NCI-H2196 (cell line): ENCODE measurements at regions not wholly inside any gene's neighbourhood (a gene's known extent, or its start where the extent isn't known, plus 50 kb on each side); places are given as distances from the start of the nearest gene placed in this dataset.

Source experiments
- DNase-seq: peaks from one replicate; lab custom pipeline; 2025; ENCODE audit not compliant: unreplicated experiment; lab: John Stamatoyannopoulos, UW

- no peak for DNase-seq
Measured at GRCh38 chr10:31140716-31141115, 109.1 kb upstream of the ZNF438 start.

GRCh38 chr10:31142026-31142425 is 110.4 kb upstream of the ZNF438 start:
- DNase-seq = no peak

GRCh38 chr10:31143331-31143935 is 111.8 kb upstream of the ZNF438 start:
- DNase-seq = no peak

- no peak for DNase-seq
Measured at GRCh38 chr10:31145986-31146385, 114.3 kb upstream of the ZNF438 start.

GRCh38 chr10:31146491-31147209 is 115.0 kb upstream of the ZNF438 start:
- DNase-seq = no peak

- no peak for DNase-seq
Measured at GRCh38 chr10:31147210-31147608, 115.5 kb upstream of the ZNF438 start.

- no peak for DNase-seq
Measured at GRCh38 chr10:31148951-31149350, 117.3 kb upstream of the ZNF438 start.

GRCh38 chr10:31149835-31150512 is 118.3 kb upstream of the ZNF438 start:
- no peak for DNase-seq

GRCh38 chr10:31151301-31151700 is 119.6 kb upstream of the ZNF438 start:
- DNase-seq = no peak

GRCh38 chr10:31152421-31153135 is 120.9 kb upstream of the ZNF438 start:
- no peak for DNase-seq

- no peak for DNase-seq
Measured at GRCh38 chr10:31153161-31153560, 121.5 kb upstream of the ZNF438 start.

GRCh38 chr10:31153692-31154091 is 122.0 kb upstream of the ZNF438 start:
- DNase-seq = no peak

- DNase-seq = no peak
Measured at GRCh38 chr10:31154996-31155395, 123.3 kb upstream of the ZNF438 start.

GRCh38 chr10:31157123-31158010 is 125.7 kb upstream of the ZNF438 start:
- DNase-seq = peak; percentile 64

- DNase-seq = peak; percentile 39
Measured at GRCh38 chr10:31158011-31158658, 126.5 kb upstream of the ZNF438 start.

GRCh38 chr10:31166606-31167005 is 134.9 kb upstream of the ZNF438 start:
- DNase-seq = no peak

- DNase-seq = no peak
Measured at GRCh38 chr10:31170636-31171035, 139.0 kb upstream of the ZNF438 start.

- DNase-seq = no peak
Measured at GRCh38 chr10:31171402-31172083, 139.9 kb upstream of the ZNF438 start.

- no peak for DNase-seq
Measured at GRCh38 chr10:31172925-31173324, 141.3 kb upstream of the ZNF438 start.

- no peak for DNase-seq
Measured at GRCh38 chr10:31173752-31174151, 142.1 kb upstream of the ZNF438 start.
